B cell (primary cell): ENCODE measurements at regions not wholly inside any gene's neighbourhood (a gene's known extent, or its start where the extent isn't known, plus 50 kb on each side); places are given as distances from the start of the nearest gene placed in this dataset.

Experiments
- ATAC-seq: fragments of 200-7000 bp; cut with Tn5 transposase; one replicate; pipeline ENCODE4 v1.10.0; 2021; ENCODE audit warnings: low read depth, mild to moderate bottlenecking, moderate number of reproducible peaks, moderate library complexity
- CTCF ChIA-PET: fragments of 350-600 bp; sonication (Branson Sonifier 250); formaldehyde crosslinking; loops from one replicate; lab custom pipeline; 2021; ENCODE audit warnings: antibody characterized with exemption, inconsistent platforms; lab: Charles Lee
- POLR2A ChIA-PET: fragments of 350-600 bp; sonication (Branson Sonifier 250); formaldehyde crosslinking; loops from one replicate; lab custom pipeline; 2021; ENCODE audit warnings: antibody characterized with exemption; lab: Charles Lee
- DNase-seq: peaks from one replicate; pipeline ENCODE4 v3.0.0; 2013
- H2AFZ ChIP-seq: 2 replicates; pipeline ENCODE4 v1.6.1; 2012; ENCODE audit warnings: mild to moderate bottlenecking, low read depth, low read length; ENCODE audit not compliant: insufficient read depth, poor library complexity, severe bottlenecking
- H3K27ac ChIP-seq, 2 donors: 1 replicate in 1 of 2; 2 replicates in 1 of 2; pipeline ENCODE4 v1.5.1; 2012 to 2013; ENCODE audit warnings: low read length in 2 of 2, mild to moderate bottlenecking in 2 of 2, moderate library complexity in 1 of 2
- H3K27me3 ChIP-seq, 4 experiments: fragments of 200-600 bp in 1 of 4; sonication (generic) in 1 of 4; replicated peaks in 1 of 4; 1 replicate in 2 of 4; 2 replicates in 2 of 4; pipeline versions ENCODE4 v1.6.1 to v1.7.0; 2013 to 2016; ENCODE audit warnings: low read length in 3 of 4, mild to moderate bottlenecking in 2 of 4, mixed read lengths in 1 of 4, moderate library complexity in 1 of 4; ENCODE audit not compliant: insufficient read depth in 4 of 4, control insufficient read depth in 3 of 4; ENCODE audit errors: control extremely low read depth in 1 of 4
- H3K36me3 ChIP-seq, 2 experiments: replicated peaks in 1 of 2; 1 replicate in 1 of 2; 2 replicates in 1 of 2; pipeline versions ENCODE4 v1.6.1 to v1.7.1; 2013; ENCODE audit warnings: low read length in 1 of 2; ENCODE audit not compliant: insufficient read depth in 2 of 2, control insufficient read depth in 1 of 2; ENCODE audit errors: control extremely low read depth in 1 of 2, extremely low read depth in 1 of 2
- H3K4me1 ChIP-seq, 2 donors: fragments of 200-600 bp in 1 of 2; sonication (generic) in 1 of 2; 1 replicate in 1 of 2; 2 replicates in 1 of 2; pipeline versions ENCODE4 v1.5.1 to v1.6.1; 2013 to 2017; ENCODE audit warnings: low read length in 2 of 2; ENCODE audit not compliant: control insufficient read depth in 2 of 2, insufficient read depth in 2 of 2
- H3K4me2 ChIP-seq: replicated peaks from 2 replicates; pipeline ENCODE3; 2012; ENCODE audit warnings: mild to moderate bottlenecking, low read depth, low read length; ENCODE audit not compliant: poor library complexity, severe bottlenecking
- H3K4me3 ChIP-seq, 5 experiments: fragments of 200-600 bp in 1 of 5; sonication (generic) in 1 of 5; 1 replicate in 3 of 5; 2 replicates in 2 of 5; pipeline versions ENCODE4 v1.5.1 to v1.7.0; 2011 to 2016; ENCODE audit warnings: low read length in 4 of 5, mild to moderate bottlenecking in 4 of 5, low read depth in 2 of 5, control low read depth in 1 of 5, moderate library complexity in 1 of 5; ENCODE audit not compliant: insufficient read depth in 1 of 5; ENCODE audit errors: control extremely low read depth in 1 of 5, extremely low read depth in 1 of 5
- H3K79me2 ChIP-seq: fragments of 200-600 bp; sonication (generic); one replicate; pipeline ENCODE4 v1.6.0; 2016; ENCODE audit warnings: low read length; ENCODE audit not compliant: control insufficient read depth, insufficient read depth
- H3K9ac ChIP-seq: fragments of 200-600 bp; sonication (generic); 2 replicates; pipeline ENCODE4 v1.6.1; 2017; ENCODE audit warnings: mild to moderate bottlenecking, low read length, moderate library complexity
- H3K9me3 ChIP-seq, 3 donors: one replicate each; pipeline versions ENCODE4 v1.6.1 to v1.7.1; 2013; ENCODE audit warnings: low read length in 2 of 3; ENCODE audit not compliant: control insufficient read depth in 2 of 3, insufficient read depth in 1 of 3; ENCODE audit errors: control extremely low read depth in 1 of 3
- H4K20me1 ChIP-seq: 2 replicates; pipeline ENCODE4 v1.6.0; 2012; ENCODE audit warnings: mild to moderate bottlenecking, low read length; ENCODE audit not compliant: insufficient read depth, control insufficient read depth, poor library complexity, severe bottlenecking
- H3K27ac Mint-ChIP-seq: one replicate; pipeline ENCODE4 v1.8.0; 2021; ENCODE audit warnings: mixed read lengths
- H3K27me3 Mint-ChIP-seq: one replicate; pipeline ENCODE4 v1.8.0; 2021; ENCODE audit warnings: mixed read lengths
- H3K4me1 Mint-ChIP-seq: one replicate; pipeline ENCODE4 v1.8.0; 2021; ENCODE audit warnings: mixed read lengths
- H3K4me3 Mint-ChIP-seq: one replicate; pipeline ENCODE4 v1.8.0; 2021; ENCODE audit warnings: mixed read lengths
- H3K9me3 Mint-ChIP-seq: one replicate; pipeline ENCODE4 v1.8.0; 2022; ENCODE audit warnings: mixed read lengths; ENCODE audit not compliant: insufficient read depth
- CTCF ChIP-seq: fragments of 200-600 bp; IDR thresholded peaks from one replicate; pipeline ENCODE4 v1.8.0; 2022; ENCODE audit warnings: antibody characterized with exemption, mild to moderate bottlenecking
- EZH2 ChIP-seq: IDR thresholded peaks from 2 replicates; pipeline ENCODE4 v1.6.1; 2012; ENCODE audit warnings: borderline replicate concordance, low read depth, mild to moderate bottlenecking, moderate library complexity, low read length; ENCODE audit not compliant: insufficient read depth, poor library complexity, severe bottlenecking
- WGBS: methylation state at CpG from one replicate; pipeline ENCODE4 v1.1.5; 2013; ENCODE audit warnings: missing lambda C conversion rate; ENCODE audit not compliant: insufficient coverage; 5-methylcytosine and 5-hydroxymethylcytosine counted together
- intact Hi-C: fragments of 100-400 bp; cut with micrococcal nuclease; formaldehyde crosslinking; loops from one replicate; pipeline ENCODE4 v1.10.0; 2022

- no peak overlapping the region for H3K4me2 ChIP-seq
- H3K79me2 ChIP-seq: no peaks in the 10 kb centered on the region
- H3K27ac ChIP-seq: no peak overlapping the region
- no peak for TF ChIP-seq CTCF
- no peak for TF ChIP-seq EZH2
- no peak overlapping the region for H2AFZ ChIP-seq
- no peaks in the 10 kb centered on the region for H4K20me1 ChIP-seq
- Mint-ChIP-seq H3K27me3 (no peaks in the 10 kb centered on the region), H3K4me3 (no peak overlapping the region), H3K4me1 (no peaks in the 10 kb centered on the region), H3K9me3 (peaks cover 13% of the 10 kb centered on the region), H3K27ac (no peak overlapping the region)
- intact Hi-C loops: no loop called here
- H3K9ac ChIP-seq: no peak overlapping the region
- ChIA-PET POLR2A (no interaction called here), CTCF (no interaction called here)
- no peaks in the 10 kb centered on the region for H3K27me3 ChIP-seq
- ATAC-seq: no peak
- DNase-seq: no peak
- no peaks in the 10 kb centered on the region for H3K36me3 ChIP-seq
- H3K9me3 ChIP-seq: peaks cover 0 to 3% (median 0%) of the 10 kb centered on the region in 3 donors
- H3K4me3 ChIP-seq: no peak overlapping the region
- no peaks in the 10 kb centered on the region for H3K4me1 ChIP-seq
- WGBS: no CpG with 5 or more reads among the region's 2 CpGs
Measured at GRCh38 chr1:189927641-189928040, 550.0 kb downstream of the BRINP3 start.

GRCh38 chr1:189929501-189930099 is 548.1 kb downstream of the BRINP3 start:
- no peaks in the 10 kb centered on the region for H3K27me3 ChIP-seq
- H3K4me1 ChIP-seq: no peaks in the 10 kb centered on the region
- Mint-ChIP-seq H3K27me3 (no peaks in the 10 kb centered on the region), H3K4me3 (no peak overlapping the region), H3K9me3 (peaks cover 7% of the 10 kb centered on the region), H3K4me1 (no peaks in the 10 kb centered on the region), H3K27ac (no peak overlapping the region)
- H3K4me3 ChIP-seq: no peak overlapping the region
- no peaks in the 10 kb centered on the region for H3K79me2 ChIP-seq
- WGBS: 93% methylated on average over 5 of the region's 6 CpGs
- no peak overlapping the region for H3K27ac ChIP-seq
- ATAC-seq (no peak), DNase-seq (no peak)
- intact Hi-C loops: no loop called here
- no peak overlapping the region for H2AFZ ChIP-seq
- H3K9me3 ChIP-seq: peaks cover 0 to 3% (median 0%) of the 10 kb centered on the region in 3 donors
- H3K36me3 ChIP-seq: no peaks in the 10 kb centered on the region
- CTCF ChIA-PET: no interaction called here
- TF ChIP-seq CTCF (no peak), EZH2 (no peak)
- no peak overlapping the region for H3K9ac ChIP-seq
- no peak overlapping the region for H3K4me2 ChIP-seq
- POLR2A ChIA-PET: no interaction called here
- no peaks in the 10 kb centered on the region for H4K20me1 ChIP-seq
